ENCODE measurements at regions not wholly inside any gene's neighbourhood (a gene's known extent, or its start where the extent isn't known, plus 50 kb on each side); places are given as distances from the start of the nearest gene placed in this dataset.

DNA sequence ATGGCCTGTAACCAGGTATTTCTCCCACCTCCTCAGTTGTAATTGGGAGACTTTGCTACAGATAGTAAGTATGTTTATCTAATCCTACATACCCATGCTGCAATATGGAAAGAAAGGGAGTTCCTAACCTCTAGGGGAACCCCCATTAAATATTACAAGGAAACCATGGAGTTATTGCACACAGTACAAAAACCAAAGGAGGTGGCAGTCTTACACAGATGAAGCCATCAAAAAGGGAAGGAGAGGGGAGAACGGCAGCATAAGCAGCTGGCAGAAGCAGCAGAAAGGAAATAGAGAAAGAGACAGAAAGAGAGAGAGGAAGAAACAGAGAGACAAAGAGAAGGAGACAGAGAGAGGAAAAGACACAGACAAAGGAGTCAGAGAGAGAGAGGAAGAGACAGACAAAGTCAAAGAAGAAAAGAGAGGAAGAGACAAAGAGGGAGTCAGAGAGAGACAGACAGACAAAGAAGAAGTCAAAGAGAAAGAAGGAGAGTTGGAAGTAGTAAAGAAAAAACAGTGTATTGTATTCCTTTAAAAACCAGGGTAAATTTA is 142.9 kb downstream of the FASLG start:
- no peak for TF ChIP-seq POLR2AphosphoS5 (IDR thresholded peaks at IDR 0.05; ENCODE audit: low read depth, low read length)
- TF ChIP-seq, protein P1, sequence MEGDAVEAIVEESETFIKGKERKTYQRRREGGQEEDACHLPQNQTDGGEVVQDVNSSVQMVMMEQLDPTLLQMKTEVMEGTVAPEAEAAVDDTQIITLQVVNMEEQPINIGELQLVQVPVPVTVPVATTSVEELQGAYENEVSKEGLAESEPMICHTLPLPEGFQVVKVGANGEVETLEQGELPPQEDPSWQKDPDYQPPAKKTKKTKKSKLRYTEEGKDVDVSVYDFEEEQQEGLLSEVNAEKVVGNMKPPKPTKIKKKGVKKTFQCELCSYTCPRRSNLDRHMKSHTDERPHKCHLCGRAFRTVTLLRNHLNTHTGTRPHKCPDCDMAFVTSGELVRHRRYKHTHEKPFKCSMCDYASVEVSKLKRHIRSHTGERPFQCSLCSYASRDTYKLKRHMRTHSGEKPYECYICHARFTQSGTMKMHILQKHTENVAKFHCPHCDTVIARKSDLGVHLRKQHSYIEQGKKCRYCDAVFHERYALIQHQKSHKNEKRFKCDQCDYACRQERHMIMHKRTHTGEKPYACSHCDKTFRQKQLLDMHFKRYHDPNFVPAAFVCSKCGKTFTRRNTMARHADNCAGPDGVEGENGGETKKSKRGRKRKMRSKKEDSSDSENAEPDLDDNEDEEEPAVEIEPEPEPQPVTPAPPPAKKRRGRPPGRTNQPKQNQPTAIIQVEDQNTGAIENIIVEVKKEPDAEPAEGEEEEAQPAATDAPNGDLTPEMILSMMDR (IDR thresholded peaks at IDR 0.05; ENCODE audit: control extremely low read depth in 1 of 3, insufficient read depth in 1 of 3, low read depth in 1 of 3, low read length in 3 of 3), result no peak
- TF ChIP-seq SUZ12 (IDR thresholded peaks at IDR 0.05; ENCODE audit: low read length), result no peak
- no peak for TF ChIP-seq SP2 (IDR thresholded peaks at IDR 0.05; ENCODE audit: low read length)
- no peak for TF ChIP-seq GABPA (IDR thresholded peaks at IDR 0.05; ENCODE audit: borderline replicate concordance, insufficient read depth, low read length)
- TF ChIP-seq NRF1 (IDR thresholded peaks at IDR 0.05; ENCODE audit: low read depth, low read length), result no peak
- TF ChIP-seq YY1 (IDR thresholded peaks at IDR 0.05; ENCODE audit: low read depth, low read length), result no peak
- TF ChIP-seq CEBPB (IDR thresholded peaks at IDR 0.05; ENCODE audit: low read depth, low read length), result no peak
- TF ChIP-seq SRF (IDR thresholded peaks at IDR 0.05; ENCODE audit: low read depth, low read length), result no peak
- TF ChIP-seq RAD21 (IDR thresholded peaks at IDR 0.05 in 1 of 2, conservative IDR thresholded peaks at IDR 0.05 in 1 of 2; ENCODE audit: low read depth in 2 of 2, low read length in 2 of 2), result no peak

All from H1 (cell line).